Peyer's patch (tissue), 4 donors: ENCODE measurements at regions not wholly inside any gene's neighbourhood (a gene's known extent, or its start where the extent isn't known, plus 50 kb on each side); places are given as distances from the start of the nearest gene placed in this dataset.
"Not testable (repeated sequence)": the region's sequence is repeated elsewhere in the genome, so short reads cannot be mapped to it uniquely, and the experiment has no call there.

Experiments
- DNase-seq, 3 donors: peaks; one replicate each; pipeline ENCODE4 v3.0.0-alpha.2; 2017 to 2019
- H3K27ac ChIP-seq, 4 donors: fragments of 200-600 bp; sonication (generic); one replicate each; pipeline ENCODE4 v1.5.1; 2016 to 2019
- H3K27me3 ChIP-seq, 2 donors: fragments of 200-600 bp; sonication (generic); one replicate each; pipeline ENCODE4 v1.5.1; 2019
- H3K36me3 ChIP-seq, 3 donors: fragments of 200-600 bp; sonication (generic); one replicate each; pipeline ENCODE4 v1.5.1; 2016 to 2019
- H3K4me1 ChIP-seq, 4 donors: fragments of 200-600 bp; sonication (generic); one replicate each; pipeline ENCODE4 v1.5.1; 2016 to 2019
- H3K4me3 ChIP-seq, 4 donors: fragments of 200-600 bp; sonication (generic); 1 replicate in 3 of 4; 2 replicates in 1 of 4; pipeline ENCODE4 v1.5.1; 2016 to 2019; ENCODE audit warnings: mild to moderate bottlenecking in 1 of 4
- H3K9me3 ChIP-seq, 4 donors: fragments of 200-600 bp; sonication (generic); one replicate each; pipeline ENCODE4 v1.5.1; 2016 to 2019; ENCODE audit warnings: mild to moderate bottlenecking in 1 of 4
- CTCF ChIP-seq, 6 experiments: fragments of 450-650 bp in 4 of 6; fragments of 200-600 bp in 2 of 6; sonication (generic) in 1 of 6; IDR thresholded peaks; one replicate each; pipeline ENCODE4 v1.5.1; 2017 to 2019; ENCODE audit warnings: antibody characterized with exemption in 6 of 6, mild to moderate bottlenecking in 3 of 6, moderate library complexity in 1 of 6
- POLR2A ChIP-seq, 2 donors: fragments of 450-650 bp; IDR thresholded peaks; one replicate each; pipeline ENCODE4 v1.5.1; 2017; ENCODE audit warnings: antibody characterized with exemption in 2 of 2, mild to moderate bottlenecking in 2 of 2, moderate library complexity in 2 of 2

DNA sequence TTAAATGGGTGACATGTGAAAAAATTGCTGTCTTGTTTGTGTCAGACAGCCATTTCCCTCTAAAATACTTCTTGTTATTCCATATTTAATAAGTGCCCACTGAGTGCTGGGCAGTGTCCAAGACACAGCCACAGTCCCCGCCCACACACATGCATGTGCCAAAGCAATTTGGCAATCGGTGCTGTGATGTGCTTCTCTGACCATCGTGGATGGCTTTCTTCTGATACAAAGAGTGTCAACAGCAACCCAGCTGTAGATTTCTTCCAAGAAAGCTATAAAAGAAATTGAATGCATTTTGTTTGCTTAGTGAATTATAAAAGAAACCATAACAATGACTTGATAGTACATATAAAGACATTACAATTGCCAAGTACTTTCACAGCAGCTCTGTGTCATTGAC, 140.5 kb upstream of the ATXN1 start:
- TF ChIP-seq POLR2A (IDR thresholded peaks at IDR 0.05): no peak
- TF ChIP-seq CTCF (IDR thresholded peaks at IDR 0.05): no peak
- Histone ChIP-seq H3K36me3 (no peaks in the 10 kb centered on the region), H3K4me1 (no peaks in the 10 kb centered on the region), H3K27me3 (no peaks in the 10 kb centered on the region), H3K4me3 (no peak overlapping the region), H3K9me3 (no peaks in the 10 kb centered on the region), H3K27ac (no peak overlapping the region)
- peak in 1 of 3 donors; percentile 50 for DNase-seq

DNA sequence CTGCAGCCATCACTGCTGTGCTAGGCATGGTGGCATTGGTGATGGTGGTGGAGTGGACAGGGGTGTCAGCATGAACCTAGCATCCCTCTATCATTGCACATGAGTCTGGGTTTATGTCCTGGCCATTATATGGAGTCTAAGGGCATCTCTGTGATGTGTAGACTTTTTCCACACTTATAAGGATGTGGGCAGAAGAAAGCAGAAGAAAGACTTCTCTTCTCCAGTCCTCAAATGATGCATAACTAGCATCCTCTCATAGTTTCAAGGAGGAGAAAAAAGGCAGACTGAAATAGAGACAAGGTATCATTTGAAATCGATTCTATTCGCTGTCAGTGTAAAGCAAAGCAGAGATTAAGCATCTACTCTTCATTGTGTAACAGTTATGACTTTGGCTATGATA, 140.0 kb upstream of the ATXN1 start:
- H3K9me3 ChIP-seq: no peaks in the 10 kb centered on the region
- TF ChIP-seq POLR2A (IDR thresholded peaks at IDR 0.05) (no peak), CTCF (IDR thresholded peaks at IDR 0.05) (no peak)
- H3K27me3 ChIP-seq: no peaks in the 10 kb centered on the region
- H3K4me1 ChIP-seq: no peaks in the 10 kb centered on the region
- no peaks in the 10 kb centered on the region for H3K36me3 ChIP-seq
- no peak overlapping the region for H3K27ac ChIP-seq
- DNase-seq: no peak
- no peak overlapping the region for H3K4me3 ChIP-seq

DNA sequence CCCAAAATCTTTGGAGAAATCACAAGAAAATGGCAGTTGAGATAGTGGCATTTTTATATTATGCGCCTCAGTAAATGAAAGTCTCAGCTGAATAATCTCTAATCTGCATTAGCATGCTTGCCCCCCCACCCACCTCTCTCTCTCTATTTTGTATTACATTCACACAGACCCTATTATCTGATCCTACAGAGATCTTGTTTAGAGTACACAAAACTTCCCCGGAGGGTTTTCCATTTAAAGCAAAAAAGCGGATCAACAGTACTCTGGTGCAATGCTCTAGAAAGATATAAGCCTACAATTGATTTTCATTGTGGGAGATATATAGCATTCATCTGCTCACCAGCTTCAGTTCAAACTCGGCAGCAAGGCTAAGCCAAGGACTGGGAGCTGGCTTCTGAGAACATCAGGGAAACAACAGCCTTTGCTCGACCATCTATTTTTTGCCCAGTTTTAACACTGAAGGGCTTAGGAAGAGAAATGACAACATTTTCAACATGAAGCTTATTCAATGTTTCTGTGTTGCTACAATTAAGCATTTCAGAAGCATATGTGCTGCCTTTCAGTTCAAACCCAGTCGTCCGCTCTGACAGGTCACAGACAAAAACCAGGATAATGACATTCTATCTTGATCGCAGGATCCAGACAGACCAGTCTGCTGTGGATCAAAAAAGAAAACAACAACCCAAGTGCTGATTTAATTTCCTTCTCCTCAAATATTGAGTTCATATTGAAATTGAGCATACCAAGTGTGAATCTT, 137.6 kb upstream of the ATXN1 start:
- Histone ChIP-seq H3K27ac (no peak overlapping the region), H3K36me3 (no peaks in the 10 kb centered on the region)
- TF ChIP-seq CTCF (IDR thresholded peaks at IDR 0.05): no peak
- TF ChIP-seq POLR2A (IDR thresholded peaks at IDR 0.05): no peak

GRCh38 chr6:16897669-16898068, 136.4 kb upstream of the ATXN1 start:
- no peak for DNase-seq

More for the DNA sequence above, 137.6 kb upstream of the ATXN1 start:
- Histone ChIP-seq H3K4me1 (no peaks in the 10 kb centered on the region), H3K27me3 (no peaks in the 10 kb centered on the region), H3K9me3 (no peaks in the 10 kb centered on the region), H3K4me3 (no peak overlapping the region)
- DNase-seq: no peak

DNA sequence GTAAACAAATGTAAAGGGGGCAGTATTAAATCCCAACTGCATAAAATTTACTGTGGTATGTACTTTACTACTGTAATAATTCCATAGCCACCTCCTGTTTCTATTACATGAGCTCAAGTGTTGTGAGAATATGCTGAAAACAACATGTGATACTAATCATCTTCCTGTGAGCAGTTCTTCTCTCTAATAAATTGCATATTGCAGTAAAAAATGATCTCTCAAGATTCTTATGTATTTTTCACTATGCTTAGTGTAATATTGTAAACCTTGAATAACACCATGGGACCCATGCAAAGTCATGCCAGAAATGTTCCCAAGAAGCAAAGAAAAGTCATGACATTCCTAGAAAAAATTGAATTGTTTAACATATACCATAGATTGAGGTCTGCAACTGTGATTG, 133.0 kb upstream of the ATXN1 start:
- TF ChIP-seq CTCF (IDR thresholded peaks at IDR 0.05) (no peak), POLR2A (IDR thresholded peaks at IDR 0.05) (no peak)
- Histone ChIP-seq H3K36me3 (no peaks in the 10 kb centered on the region), H3K27me3 (no peaks in the 10 kb centered on the region), H3K4me3 (no peak overlapping the region), H3K27ac (no peak overlapping the region), H3K4me1 (no peaks in the 10 kb centered on the region), H3K9me3 (no peaks in the 10 kb centered on the region)
- DNase-seq: no peak

More at GRCh38 chr6:16897669-16898068, 136.4 kb upstream of the ATXN1 start:
- no peak overlapping the region for H3K27ac ChIP-seq
- no peaks in the 10 kb centered on the region for H3K4me1 ChIP-seq
- no peak for TF ChIP-seq CTCF (IDR thresholded peaks at IDR 0.05)
- H3K36me3 ChIP-seq: no peaks in the 10 kb centered on the region
- H3K4me3 ChIP-seq: no peak overlapping the region
- H3K9me3 ChIP-seq: no peaks in the 10 kb centered on the region
- H3K27me3 ChIP-seq: no peaks in the 10 kb centered on the region

DNA sequence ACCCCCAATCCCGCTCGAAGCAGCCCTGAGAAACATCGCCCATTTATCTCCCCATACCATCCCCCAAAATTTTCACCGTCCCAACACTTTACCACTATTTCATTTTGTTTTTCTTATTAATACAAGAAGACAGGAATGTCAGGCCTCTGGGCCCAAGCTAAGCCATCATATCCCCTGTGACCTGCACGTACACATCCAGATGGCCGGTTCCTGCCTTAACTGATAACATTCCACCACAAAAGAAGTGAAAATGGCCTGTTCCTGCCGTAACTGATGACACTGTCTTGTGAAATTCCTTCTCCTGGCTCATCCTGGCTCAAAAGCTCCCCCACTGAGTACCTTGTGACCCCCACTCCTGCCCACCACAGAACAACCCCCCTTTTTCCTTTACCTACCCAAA, 129.8 kb upstream of the ATXN1 start:
- not testable (repeated sequence) for DNase-seq, H3K9me3 ChIP-seq

More for the DNA sequence above, 129.8 kb upstream of the ATXN1 start:
- H3K4me3 ChIP-seq, H3K27me3 ChIP-seq, H3K4me1 ChIP-seq, H3K36me3 ChIP-seq, H3K27ac ChIP-seq: not testable (repeated sequence)
